GM21390 (cell line): ENCODE measurements at regions not wholly inside any gene's neighbourhood (a gene's known extent, or its start where the extent isn't known, plus 50 kb on each side); places are given as distances from the start of the nearest gene placed in this dataset.
"Not testable (repeated sequence)": the region's sequence is repeated elsewhere in the genome, so short reads cannot be mapped to it uniquely, and the experiment has no call there.

Experiments
- ATAC-seq: cut with Tn5 transposase; IDR thresholded peaks from one replicate; pipeline ENCODE4 v1.9.1; 2021; ENCODE audit not compliant: unreplicated experiment

DNA sequence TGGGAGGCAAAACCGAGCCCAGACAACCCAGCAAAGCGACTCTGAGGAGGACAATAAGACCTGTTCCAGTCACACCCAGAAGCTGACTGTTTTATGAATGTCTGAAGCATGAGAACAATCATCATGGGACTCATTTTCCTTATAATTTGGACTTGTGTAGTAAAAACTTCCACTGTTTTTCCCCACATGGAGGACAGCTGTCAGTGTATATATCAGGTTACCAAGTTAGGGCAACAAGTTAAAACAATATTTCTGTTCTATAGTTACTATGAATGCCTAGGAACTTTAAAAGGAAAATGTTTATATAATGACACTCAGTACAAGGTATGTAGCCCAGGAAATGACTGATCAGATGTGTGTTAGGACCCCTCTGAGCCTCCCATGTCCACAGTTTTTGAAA, 528.2 kb upstream of the TSPY4 start:
- no peak for ATAC-seq

DNA sequence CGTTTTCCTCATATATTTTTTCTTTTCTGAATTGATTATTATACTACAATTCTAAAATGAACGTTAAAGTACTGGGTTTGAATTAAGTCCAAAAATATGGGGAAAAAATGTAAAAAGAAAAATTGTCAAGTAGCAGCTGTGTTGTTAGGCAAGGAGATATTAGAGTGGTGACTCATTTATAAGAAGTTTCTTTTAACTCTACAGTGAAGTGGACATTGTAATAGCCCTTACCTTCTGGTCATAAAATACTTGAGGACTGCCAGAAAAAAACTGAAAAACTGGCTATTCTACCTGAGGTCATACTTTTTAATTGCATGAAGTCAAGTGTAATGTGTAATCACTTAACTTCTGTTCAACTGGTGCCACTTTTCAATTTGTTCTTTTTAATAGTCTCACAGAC, 523.1 kb upstream of the TSPY4 start:
- no peak for ATAC-seq

DNA sequence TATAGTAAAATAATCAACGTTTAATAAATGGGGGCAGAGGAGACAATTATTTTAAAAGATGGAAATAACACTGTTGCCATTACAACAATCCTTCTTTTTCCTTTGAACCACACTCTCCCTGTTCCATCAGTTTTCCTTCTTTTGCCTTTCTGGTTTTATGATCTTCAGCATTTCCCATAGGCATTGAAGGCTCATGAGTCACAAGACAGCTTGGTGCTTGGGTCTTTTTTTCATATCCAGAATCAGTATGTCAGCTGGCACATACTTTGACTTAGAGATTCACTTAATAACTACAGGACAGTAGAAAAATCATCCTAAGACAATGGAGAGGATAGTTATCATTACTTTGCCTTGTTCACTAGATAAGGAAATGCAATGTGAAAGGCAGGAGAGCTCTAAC, 521.6 kb upstream of the TSPY4 start:
- ATAC-seq = no peak

- ATAC-seq = no peak
These were observed 517.2 kb upstream of the TSPY4 start for GRCh38 chrY:8820032-8820431.

DNA sequence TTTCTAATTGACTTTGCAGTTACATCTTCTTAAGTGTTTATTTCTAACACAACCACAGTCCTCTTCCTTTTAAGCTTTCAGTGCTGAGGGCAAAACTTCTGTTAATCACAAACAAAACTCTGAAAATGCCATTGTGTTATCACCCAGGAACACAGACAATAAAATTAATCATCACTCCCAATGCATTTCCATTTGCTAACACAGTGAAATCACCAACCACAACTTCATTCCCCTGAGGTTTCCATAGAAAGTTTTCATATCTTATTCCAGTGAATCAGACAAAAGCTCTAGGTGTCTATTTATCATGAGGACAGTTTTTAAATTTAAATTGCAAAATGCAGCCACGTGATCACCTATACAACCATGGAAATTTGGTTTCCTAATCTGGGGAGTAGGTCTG, 516.2 kb upstream of the TSPY4 start:
- ATAC-seq = no peak

- no peak for ATAC-seq
These were observed 485.0 kb upstream of the TSPY4 start for GRCh38 chrY:8852278-8852677.

DNA sequence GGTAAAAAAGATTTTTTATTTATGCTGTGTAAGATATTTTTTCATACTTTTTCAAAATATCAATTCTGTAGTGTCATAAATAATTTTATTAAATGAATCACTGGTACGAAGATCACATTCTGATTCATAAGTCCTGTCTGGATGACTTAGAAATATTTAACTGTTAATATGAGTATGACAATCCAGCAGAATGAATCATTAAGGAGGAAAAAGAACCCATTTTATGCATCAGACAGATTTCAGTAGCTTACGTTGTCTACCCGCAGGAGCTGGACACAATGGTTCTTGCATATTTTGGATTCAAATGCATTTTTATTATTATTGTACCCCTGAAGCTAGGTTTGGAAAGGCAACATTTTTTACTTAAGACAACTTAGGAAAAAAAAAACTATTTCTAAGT, 448.9 kb upstream of the TSPY4 start:
- ATAC-seq = no peak

DNA sequence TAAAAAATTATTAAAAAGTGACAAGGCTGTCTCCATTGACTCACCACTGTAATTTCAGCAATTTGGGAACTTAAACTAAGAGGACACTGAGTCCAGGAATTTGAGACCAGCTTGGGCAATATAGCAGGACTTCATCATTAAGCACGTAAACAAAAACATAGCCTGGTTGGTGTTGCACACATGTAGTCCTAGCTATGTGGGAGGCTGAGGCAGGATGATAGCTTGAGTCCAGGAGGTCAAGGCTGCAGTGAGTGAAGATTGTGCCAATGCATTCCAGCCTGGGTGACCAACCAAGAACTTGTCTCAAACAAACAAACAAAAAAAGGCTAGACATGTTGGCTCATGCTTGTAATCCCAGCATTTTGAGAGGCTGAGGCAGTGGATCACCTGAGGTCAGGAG, 439.4 kb upstream of the TSPY4 start:
- ATAC-seq = no peak

- ATAC-seq = no peak
These were observed 432.1 kb upstream of the TSPY4 start for GRCh38 chrY:8905141-8905540.

DNA sequence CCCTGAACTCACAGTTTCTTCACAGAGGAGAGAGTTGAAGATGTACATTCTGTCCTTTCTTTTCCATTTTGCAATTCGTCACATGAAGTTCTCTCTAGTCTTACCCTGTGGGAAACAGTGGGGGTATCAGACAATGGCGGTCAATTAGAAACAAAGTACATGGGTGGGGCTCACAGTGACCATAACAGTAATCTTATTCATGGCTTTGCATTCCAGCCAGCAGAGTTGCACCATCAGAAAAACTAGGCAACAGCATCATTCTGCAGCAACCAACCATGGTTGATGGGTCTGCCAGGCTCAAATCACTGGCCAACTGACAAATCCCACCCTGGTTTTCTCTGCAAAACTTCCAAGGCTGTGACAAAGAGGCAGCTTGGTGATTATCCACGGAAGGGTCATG, 414.7 kb upstream of the TSPY4 start:
- not testable (repeated sequence) for ATAC-seq
